ENCODE measurements at regions not wholly inside any gene's neighbourhood (a gene's known extent, or its start where the extent isn't known, plus 50 kb on each side); places are given as distances from the start of the nearest gene placed in this dataset.

DNA sequence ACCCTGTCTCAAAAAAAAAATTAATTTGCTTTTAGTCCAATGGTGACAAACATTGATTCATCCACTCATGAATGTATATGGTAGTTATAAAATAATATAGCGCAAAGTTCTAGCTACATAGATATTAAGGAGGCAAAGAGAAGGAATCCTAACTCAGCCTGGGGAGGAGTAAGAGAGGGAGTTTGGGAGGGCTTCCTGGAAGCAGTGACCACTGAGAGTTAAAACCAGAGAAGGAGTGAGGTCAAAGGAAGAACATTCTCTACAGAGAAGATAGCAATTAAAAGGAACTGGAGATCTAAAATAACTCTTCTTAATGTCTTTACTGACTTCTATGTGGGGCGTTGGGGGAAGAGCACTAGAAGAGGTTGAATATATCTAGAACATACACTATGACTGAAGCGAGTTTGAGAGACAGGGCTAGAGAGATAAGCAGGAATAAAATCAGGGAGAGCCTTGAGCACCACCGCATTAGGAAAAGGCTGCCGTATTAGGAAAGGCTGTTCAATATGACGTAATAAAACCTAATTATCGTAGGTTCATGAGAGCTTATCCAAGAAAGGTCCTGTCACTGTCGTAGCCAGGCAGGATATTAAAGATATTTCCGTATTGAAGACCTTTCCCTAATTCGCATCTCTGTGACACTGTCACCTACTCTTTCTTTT is 81.8 kb upstream of the CNKSR3 start:
- Mint-ChIP-seq H3K4me1 (no peaks in the 10 kb centered on the region), H3K27ac (no peak overlapping the region), H3K27me3 (peaks cover 5% of the 10 kb centered on the region), H3K9me3 (no peaks in the 10 kb centered on the region), H3K36me3 (no peaks in the 10 kb centered on the region), H3K4me3 (no peak overlapping the region)
- ATAC-seq: no peak

DNA sequence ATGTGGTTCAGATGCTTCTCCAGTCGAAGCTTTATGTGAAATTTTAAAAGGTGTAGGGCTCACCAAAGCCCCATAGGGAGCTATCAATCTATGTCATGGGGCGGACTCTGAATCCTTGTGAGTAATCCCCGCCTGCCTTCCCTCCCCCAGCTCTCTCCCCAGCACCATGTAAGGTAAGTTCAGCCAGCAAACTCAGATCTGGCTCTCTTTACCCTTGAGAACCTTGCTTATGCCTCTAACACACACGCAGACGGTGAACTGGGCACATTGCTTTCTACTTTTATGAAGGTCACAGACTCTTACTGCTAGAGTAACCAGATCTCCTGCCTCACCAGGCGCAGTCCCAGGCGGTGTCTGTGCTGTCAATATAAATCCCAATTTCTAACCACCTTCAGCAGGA is 82.6 kb upstream of the CNKSR3 start:
- no peaks in the 10 kb centered on the region for H3K9me3 Mint-ChIP-seq
- H3K27ac Mint-ChIP-seq: no peak overlapping the region
- no peak for ATAC-seq
- no peaks in the 10 kb centered on the region for H3K4me1 Mint-ChIP-seq
- H3K36me3 Mint-ChIP-seq: no peaks in the 10 kb centered on the region
- H3K27me3 Mint-ChIP-seq: no peaks in the 10 kb centered on the region
- H3K4me3 Mint-ChIP-seq: no peak overlapping the region

DNA sequence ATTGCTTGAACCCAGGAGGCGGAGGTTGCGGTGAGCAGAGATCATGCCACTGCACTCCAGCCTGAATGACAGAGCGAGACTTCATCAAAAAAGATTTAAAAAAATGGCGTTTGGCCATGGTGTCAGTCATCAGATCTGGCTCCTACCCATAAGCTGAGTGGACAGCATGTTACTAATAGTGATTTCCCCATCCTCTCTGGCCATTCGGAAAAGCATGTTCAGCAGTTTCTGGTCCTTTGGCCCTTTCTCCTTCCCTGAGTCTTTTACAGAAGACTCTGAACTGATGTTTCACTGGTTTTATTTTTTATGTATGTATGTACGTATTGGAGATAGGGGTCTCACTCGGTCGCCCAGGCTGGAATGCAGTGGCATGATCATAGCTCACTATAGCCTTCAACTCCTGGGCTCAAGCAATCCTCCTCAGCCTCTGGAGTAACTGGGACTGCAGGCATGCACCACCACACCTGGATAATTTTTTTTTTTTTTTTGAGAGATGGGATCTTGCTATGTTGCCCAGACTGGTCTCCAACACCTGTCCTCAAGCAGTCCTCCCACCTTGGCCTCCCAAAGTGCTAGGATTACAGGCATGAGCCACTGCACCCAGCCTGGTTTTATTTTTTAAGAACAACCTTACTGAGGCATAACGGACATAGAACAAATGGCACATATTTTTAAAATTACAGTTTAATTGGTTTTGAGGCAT is 84.2 kb upstream of the CNKSR3 start:
- no peaks in the 10 kb centered on the region for H3K36me3 Mint-ChIP-seq
- no peak for ATAC-seq
- no peak overlapping the region for H3K27ac Mint-ChIP-seq
- no peaks in the 10 kb centered on the region for H3K9me3 Mint-ChIP-seq
- H3K27me3 Mint-ChIP-seq: no peaks in the 10 kb centered on the region
- no peak overlapping the region for H3K4me3 Mint-ChIP-seq
- peaks cover 4% of the 10 kb centered on the region for H3K4me1 Mint-ChIP-seq

DNA sequence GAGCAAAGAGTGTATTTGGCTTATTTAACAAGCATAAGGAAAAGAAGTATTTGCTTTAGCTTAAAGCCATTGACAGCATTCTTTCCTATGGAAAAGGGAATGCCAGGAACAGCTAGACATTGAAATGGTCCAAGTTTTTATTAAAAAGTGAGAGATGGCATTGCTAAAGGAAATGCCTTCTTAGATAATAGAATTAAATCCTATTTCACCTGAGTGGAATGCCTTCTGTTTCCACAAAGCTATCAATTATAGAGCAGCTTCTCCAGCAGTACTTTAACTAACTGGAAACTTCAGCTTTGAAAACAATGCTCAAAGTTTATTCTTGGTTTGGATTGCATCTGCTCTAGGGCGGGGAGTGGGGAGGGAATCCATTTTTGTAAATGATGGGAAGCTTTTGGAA is 85.1 kb upstream of the CNKSR3 start:
- no peak overlapping the region for H3K4me3 Mint-ChIP-seq
- no peaks in the 10 kb centered on the region for H3K9me3 Mint-ChIP-seq
- ATAC-seq: no peak
- no peaks in the 10 kb centered on the region for H3K36me3 Mint-ChIP-seq
- no peak overlapping the region for H3K27ac Mint-ChIP-seq
- H3K4me1 Mint-ChIP-seq: peaks cover 4% of the 10 kb centered on the region
- H3K27me3 Mint-ChIP-seq: no peaks in the 10 kb centered on the region

DNA sequence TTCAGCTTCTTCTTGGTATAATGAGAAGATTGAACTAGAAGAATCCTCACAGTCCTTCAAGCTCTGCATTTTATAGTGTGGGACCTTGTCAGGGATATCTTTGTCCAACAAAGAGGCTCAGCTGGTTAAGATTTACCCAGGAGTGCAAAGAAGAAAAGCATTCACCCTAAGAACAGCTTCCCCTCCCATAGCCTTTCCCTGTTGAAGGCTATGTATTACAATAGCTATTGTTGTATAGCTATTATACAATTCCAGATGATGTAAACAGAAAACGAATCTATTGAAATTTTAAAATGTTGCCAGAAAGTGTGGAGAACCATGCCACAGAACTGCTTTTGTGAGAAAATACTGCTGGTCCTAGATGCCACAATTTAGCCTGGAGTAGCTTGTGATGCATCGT is 85.5 kb upstream of the CNKSR3 start:
- no peak for ATAC-seq
- H3K27me3 Mint-ChIP-seq: no peaks in the 10 kb centered on the region
- no peaks in the 10 kb centered on the region for H3K36me3 Mint-ChIP-seq
- H3K9me3 Mint-ChIP-seq: no peaks in the 10 kb centered on the region
- H3K4me1 Mint-ChIP-seq: peaks cover 4% of the 10 kb centered on the region
- no peak overlapping the region for H3K4me3 Mint-ChIP-seq
- no peak overlapping the region for H3K27ac Mint-ChIP-seq

DNA sequence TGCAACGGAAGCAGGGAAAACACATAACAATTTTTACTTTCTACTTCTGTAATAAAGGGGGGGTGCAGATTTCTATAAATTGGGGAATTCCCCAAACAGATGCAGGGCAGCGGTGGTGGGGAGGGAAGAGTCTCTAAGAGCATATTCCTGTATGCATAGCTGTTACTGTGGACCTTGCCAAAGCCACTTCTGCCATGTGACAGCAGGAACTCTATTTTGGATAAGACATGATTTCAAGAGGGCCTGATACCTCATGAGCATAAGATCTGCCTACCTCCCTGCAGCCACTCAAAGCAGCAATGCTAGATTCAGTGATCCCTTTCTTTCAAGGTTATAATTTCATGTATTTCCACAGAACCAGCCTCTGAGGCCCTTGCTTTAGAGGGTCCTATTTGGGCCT is 86.2 kb upstream of the CNKSR3 start:
- Mint-ChIP-seq H3K36me3 (no peaks in the 10 kb centered on the region), H3K27me3 (no peaks in the 10 kb centered on the region), H3K27ac (no peak overlapping the region), H3K4me3 (no peak overlapping the region), H3K4me1 (peaks cover 4% of the 10 kb centered on the region), H3K9me3 (no peaks in the 10 kb centered on the region)
- ATAC-seq: no peak

DNA sequence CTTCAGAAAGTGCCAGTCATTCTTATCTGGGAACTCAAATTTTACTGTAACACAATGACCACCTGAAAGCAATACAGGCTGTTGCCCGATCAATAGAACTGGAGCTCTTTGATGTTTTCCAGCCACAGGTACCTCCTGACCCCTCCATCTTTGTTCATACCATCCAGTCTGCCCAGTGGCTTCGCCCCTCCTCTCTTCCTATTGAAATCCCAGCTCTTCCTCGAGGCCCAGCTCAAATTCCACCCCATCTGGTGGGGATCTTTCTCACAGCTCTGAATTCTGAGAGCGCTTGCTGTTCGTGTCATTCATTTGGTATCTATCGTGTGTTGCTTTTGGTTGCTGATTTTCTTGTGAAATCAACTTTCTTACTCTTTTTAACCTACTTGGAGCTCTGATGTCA is 87.9 kb upstream of the CNKSR3 start:
- no peak for ATAC-seq
- Mint-ChIP-seq H3K4me1 (peaks cover 4% of the 10 kb centered on the region), H3K27me3 (no peaks in the 10 kb centered on the region), H3K36me3 (no peaks in the 10 kb centered on the region), H3K9me3 (no peaks in the 10 kb centered on the region), H3K4me3 (no peak overlapping the region), H3K27ac (no peak overlapping the region)

DNA sequence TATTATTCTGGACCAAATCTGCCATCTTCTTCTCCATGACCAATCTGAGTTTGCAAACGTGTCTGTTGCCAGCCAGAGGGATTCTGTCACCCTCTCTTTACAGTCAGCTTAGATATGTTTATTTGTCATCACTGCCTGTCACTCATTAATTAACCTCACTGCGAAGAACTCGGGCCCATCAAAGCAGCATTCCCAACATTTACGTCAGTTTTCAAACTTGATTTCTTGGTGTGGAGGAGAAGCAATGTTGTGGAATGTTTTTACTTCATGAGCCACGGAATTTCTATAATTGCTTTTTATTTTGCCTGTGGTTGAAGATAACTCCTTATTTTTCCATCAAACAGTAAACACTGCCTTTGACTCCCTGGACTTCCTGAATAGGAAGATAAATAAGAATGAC is 91.8 kb upstream of the CNKSR3 start:
- no peaks in the 10 kb centered on the region for H3K9me3 Mint-ChIP-seq
- no peak overlapping the region for H3K27ac Mint-ChIP-seq
- no peak for ATAC-seq
- H3K4me1 Mint-ChIP-seq: peaks cover 40% of the 10 kb centered on the region
- H3K36me3 Mint-ChIP-seq: no peaks in the 10 kb centered on the region
- no peaks in the 10 kb centered on the region for H3K27me3 Mint-ChIP-seq
- no peak overlapping the region for H3K4me3 Mint-ChIP-seq

DNA sequence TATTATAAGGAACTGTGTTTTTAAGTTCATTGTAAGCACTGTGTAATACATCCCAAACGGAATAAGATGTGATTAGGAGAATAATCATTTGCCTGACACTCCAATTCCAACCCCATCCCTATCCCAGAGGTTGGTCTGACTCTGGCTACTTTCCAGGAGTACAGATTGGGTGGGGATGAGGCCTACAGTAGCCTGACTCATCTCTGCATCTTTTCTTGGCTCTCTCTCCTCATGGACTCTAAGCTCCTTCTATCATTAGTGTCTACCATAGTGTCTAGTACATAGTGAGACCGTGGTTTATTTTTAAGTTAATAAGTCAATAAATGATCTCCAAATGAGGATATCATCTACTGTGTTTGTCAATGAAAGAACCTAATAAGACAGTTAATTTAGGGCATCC is 92.2 kb upstream of the CNKSR3 start:
- H3K27me3 Mint-ChIP-seq: no peaks in the 10 kb centered on the region
- H3K27ac Mint-ChIP-seq: no peak overlapping the region
- H3K4me3 Mint-ChIP-seq: no peak overlapping the region
- no peaks in the 10 kb centered on the region for H3K9me3 Mint-ChIP-seq
- no peaks in the 10 kb centered on the region for H3K36me3 Mint-ChIP-seq
- H3K4me1 Mint-ChIP-seq: peaks cover 44% of the 10 kb centered on the region
- no peak for ATAC-seq

DNA sequence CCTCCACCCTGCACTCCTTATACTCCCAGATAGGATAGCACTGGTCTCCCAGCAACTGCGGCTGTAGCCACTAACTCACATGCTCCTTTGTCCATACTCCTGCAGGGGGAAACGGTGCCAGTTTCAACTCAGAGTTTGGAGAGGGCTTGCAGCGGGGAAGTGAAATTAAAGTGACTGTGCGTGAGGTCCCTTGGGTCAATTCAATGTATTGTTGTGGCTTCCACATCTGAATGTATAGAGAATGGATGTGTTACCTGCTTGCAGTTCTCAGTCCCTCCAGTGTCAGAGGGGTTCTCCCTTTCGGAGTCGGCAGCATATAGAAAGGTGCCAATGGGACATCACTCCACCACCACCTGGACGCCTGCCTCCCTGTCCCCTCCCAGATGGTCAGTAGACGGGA is 93.6 kb upstream of the CNKSR3 start:
- no peaks in the 10 kb centered on the region for H3K9me3 Mint-ChIP-seq
- H3K4me3 Mint-ChIP-seq: no peak overlapping the region
- no peaks in the 10 kb centered on the region for H3K27me3 Mint-ChIP-seq
- peak overlapping the region; percentile 95 for H3K27ac Mint-ChIP-seq
- peaks cover 43% of the 10 kb centered on the region for H3K4me1 Mint-ChIP-seq
- ATAC-seq: peak; percentile 26
- H3K36me3 Mint-ChIP-seq: no peaks in the 10 kb centered on the region

DNA sequence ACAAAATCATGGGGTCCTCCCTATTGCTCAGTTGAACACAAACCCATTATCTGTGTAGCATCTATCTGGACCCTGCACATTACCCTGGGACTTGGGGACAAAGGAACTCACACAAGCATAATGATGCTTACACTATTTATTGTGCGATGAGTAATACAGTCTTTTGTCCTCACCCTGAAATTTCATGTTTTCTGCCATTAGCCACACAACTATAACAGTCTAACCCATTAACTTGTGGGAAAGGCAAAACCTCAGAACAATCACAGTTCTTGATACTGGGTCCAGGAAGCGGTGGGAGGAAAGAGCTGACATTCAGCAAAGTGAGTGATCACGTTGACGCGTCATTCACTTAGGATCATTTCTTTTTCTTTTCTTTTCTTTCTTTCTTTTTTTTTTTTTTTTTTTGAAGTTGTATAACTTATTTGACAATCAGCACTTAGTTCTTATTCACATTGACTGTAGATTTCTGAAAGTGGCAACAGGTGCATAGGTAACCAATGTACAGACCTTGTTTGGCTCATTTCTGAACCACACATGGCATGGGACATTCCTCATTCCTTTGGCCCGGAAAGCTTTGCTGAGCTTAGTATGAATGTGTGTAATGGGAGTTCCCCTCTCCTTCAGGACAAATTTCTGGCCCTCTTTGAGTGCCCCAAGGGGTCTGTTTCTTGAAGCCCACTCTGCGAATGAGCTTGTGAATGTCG is 94.8 kb upstream of the CNKSR3 start:
- peak; percentile 61 for ATAC-seq
- no peaks in the 10 kb centered on the region for H3K36me3 Mint-ChIP-seq
- H3K27me3 Mint-ChIP-seq: no peaks in the 10 kb centered on the region
- H3K27ac Mint-ChIP-seq: peak overlapping the region; percentile 95
- H3K4me1 Mint-ChIP-seq: peaks cover 41% of the 10 kb centered on the region
- no peaks in the 10 kb centered on the region for H3K9me3 Mint-ChIP-seq
- peak overlapping the region; percentile 55 for H3K4me3 Mint-ChIP-seq

DNA sequence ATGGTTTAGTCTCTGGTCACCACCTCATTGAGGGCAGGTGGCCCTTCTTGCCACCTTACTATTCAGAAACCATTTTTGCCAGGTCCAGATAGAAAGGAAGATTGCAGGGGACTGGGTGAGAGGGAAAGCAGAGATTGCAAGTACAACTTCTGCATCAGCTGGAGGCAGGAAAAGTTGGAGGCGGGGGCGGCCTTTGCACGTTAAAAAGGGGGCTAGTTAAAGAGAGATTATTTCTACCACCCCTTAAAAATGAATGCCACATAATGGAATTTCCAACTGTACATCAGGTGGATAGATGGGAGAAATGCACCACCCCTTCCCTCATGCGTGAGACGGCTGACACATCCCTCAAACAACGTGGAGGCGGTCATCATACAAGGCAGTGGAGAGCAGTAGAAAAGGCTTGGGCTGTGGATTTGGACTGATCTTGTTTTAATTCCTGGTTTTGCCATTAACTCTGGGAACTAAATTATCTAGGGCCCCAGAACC is 95.4 kb upstream of the CNKSR3 start:
- no peak for ATAC-seq
- H3K9me3 Mint-ChIP-seq: no peaks in the 10 kb centered on the region
- peak overlapping the region; percentile 55 for H3K4me3 Mint-ChIP-seq
- H3K27me3 Mint-ChIP-seq: no peaks in the 10 kb centered on the region
- peaks cover 43% of the 10 kb centered on the region for H3K4me1 Mint-ChIP-seq
- peak overlapping the region; percentile 95 for H3K27ac Mint-ChIP-seq
- H3K36me3 Mint-ChIP-seq: no peaks in the 10 kb centered on the region

DNA sequence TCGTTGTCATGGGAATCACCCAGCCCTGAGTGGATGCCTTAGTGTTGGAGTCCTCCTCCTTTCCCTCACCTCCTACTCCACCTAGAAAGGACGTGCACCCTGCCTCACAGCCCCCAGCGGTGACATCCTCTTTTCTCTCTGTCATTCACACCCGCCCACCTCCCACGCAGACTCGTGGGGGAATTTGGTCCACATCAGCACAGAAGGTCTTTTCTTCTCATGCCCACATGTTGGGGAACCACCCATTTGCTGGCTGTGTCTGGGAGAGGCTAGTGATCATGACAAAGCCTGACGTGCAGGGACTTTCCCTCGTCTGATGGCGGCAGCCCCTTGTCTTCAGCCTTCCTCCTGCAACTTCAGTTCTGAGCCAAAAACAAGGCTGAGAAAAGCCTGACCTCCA is 96.0 kb upstream of the CNKSR3 start:
- peak; percentile 92 for ATAC-seq
- Mint-ChIP-seq H3K9me3 (no peaks in the 10 kb centered on the region), H3K4me3 (no peak overlapping the region), H3K27ac (peak overlapping the region; percentile 95), H3K36me3 (no peaks in the 10 kb centered on the region), H3K27me3 (no peaks in the 10 kb centered on the region), H3K4me1 (peaks cover 47% of the 10 kb centered on the region)

DNA sequence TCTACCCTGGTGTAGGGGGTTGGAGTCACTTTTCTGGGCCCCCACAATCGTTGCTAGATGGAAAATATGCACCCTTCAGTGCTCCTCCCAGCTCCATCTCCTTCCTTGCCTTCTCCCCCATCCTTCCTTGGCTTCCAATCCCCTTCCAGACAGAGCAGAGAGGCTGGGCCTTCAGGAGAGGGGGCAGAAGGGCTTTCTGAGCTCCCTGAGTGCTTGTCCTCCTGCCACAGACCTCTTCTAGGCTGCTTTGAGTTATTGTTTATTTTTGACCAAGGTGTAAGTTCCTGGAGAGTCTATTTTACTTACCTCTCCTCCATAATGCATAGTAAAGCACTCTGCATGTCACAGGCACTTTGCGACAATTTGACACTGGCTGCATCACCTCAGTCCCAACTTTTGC is 96.4 kb upstream of the CNKSR3 start:
- Mint-ChIP-seq H3K27me3 (no peaks in the 10 kb centered on the region), H3K27ac (peak overlapping the region; percentile 95), H3K9me3 (no peaks in the 10 kb centered on the region), H3K4me1 (peaks cover 47% of the 10 kb centered on the region), H3K36me3 (no peaks in the 10 kb centered on the region), H3K4me3 (peak overlapping the region; percentile 66)
- no peak for ATAC-seq

DNA sequence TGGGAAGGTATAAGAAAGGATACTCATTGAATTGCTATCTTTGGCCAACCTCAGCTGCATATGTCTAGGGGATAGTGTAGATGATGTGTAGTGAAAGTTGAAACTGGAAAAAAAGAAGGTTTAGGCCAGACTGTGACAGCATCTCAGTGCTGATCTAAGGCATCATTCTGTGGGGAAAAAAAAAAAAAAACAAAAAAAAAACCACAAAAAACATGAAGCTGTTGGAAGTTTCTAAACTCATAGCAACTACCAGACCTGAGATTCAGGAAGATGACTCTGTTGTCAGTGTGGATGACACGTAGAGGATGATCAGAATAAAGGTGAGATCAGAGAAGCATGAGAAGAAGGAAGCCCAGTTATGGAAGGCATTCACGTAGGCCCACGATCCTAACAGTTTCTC is 100.8 kb upstream of the CNKSR3 start:
- Mint-ChIP-seq H3K27me3 (no peaks in the 10 kb centered on the region), H3K4me3 (no peak overlapping the region), H3K9me3 (no peaks in the 10 kb centered on the region), H3K27ac (no peak overlapping the region), H3K4me1 (peaks cover 22% of the 10 kb centered on the region), H3K36me3 (no peaks in the 10 kb centered on the region)
- ATAC-seq: peak; percentile 54

DNA sequence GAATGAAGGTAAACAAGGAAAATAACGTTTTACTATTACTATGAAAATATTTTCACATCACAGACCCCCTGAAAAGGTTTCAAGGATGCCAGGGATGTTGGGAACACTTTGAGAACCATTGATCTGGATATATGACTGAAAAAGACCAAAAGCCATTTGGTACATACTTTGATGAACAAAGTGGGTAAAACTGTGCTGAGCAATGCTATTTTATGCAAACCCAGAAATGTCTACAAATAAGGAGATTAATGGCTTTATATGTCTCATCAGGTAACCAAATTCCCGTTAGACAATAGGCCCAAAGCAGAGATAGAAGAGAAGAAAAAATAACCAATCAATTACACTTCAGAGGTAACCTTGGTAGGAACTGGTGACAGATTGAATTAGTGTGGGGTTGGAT is 101.4 kb upstream of the CNKSR3 start:
- ATAC-seq: no peak
- Mint-ChIP-seq H3K4me1 (peaks cover 16% of the 10 kb centered on the region), H3K36me3 (no peaks in the 10 kb centered on the region), H3K9me3 (no peaks in the 10 kb centered on the region), H3K4me3 (no peak overlapping the region), H3K27ac (no peak overlapping the region), H3K27me3 (no peaks in the 10 kb centered on the region)

Measured in stimulated activated memory B cell treated with anti-CD40 and anti-IgM and Interleukin-4, amounts not matched to agents 10 μg/mL and 1 μg/mL and 100 μg/mL, for 72 hours (primary cell).